Muscle layer of colon (tissue), 2 donors: ENCODE measurements at regions not wholly inside any gene's neighbourhood (a gene's known extent, or its start where the extent isn't known, plus 50 kb on each side); places are given as distances from the start of the nearest gene placed in this dataset.

ENCODE experiments used
- H3K27ac ChIP-seq: one replicate; pipeline ENCODE4 v1.7.0; 2013; ENCODE audit warnings: low read depth, mild to moderate bottlenecking, low read length, moderate library complexity
- H3K27me3 ChIP-seq, 2 donors: one replicate each; pipeline ENCODE4 v1.7.0; 2013; ENCODE audit warnings: low read length in 2 of 2, mild to moderate bottlenecking in 2 of 2; ENCODE audit not compliant: insufficient read depth in 2 of 2, control insufficient read depth in 1 of 2
- H3K36me3 ChIP-seq: one replicate; pipeline ENCODE4 v1.7.0; 2013; ENCODE audit warnings: mild to moderate bottlenecking, low read length; ENCODE audit not compliant: insufficient read depth
- H3K4me1 ChIP-seq: one replicate; pipeline ENCODE4 v1.7.0; 2013; ENCODE audit warnings: mild to moderate bottlenecking, low read length; ENCODE audit not compliant: insufficient read depth
- H3K4me3 ChIP-seq, 2 donors: one replicate each; pipeline ENCODE4 v1.7.0; 2013; ENCODE audit warnings: low read length in 2 of 2, low read depth in 1 of 2, mild to moderate bottlenecking in 1 of 2, moderate library complexity in 1 of 2
- H3K9ac ChIP-seq: one replicate; pipeline ENCODE4 v1.7.0; 2013; ENCODE audit warnings: low read length
- H3K9me3 ChIP-seq: one replicate; pipeline ENCODE4 v1.7.0; 2013; ENCODE audit warnings: mild to moderate bottlenecking, low read length
- donor health status: abdominal sarcoma.
- donor health status: Adenocarcinoma of cecum.

GRCh38 chr1:58006421-58007046 lies 540.0 kb downstream of the OMA1 start:
- no peak overlapping the region for H3K27ac ChIP-seq
- no peaks in the 10 kb centered on the region for H3K9me3 ChIP-seq
- H3K27me3 ChIP-seq: no peaks in the 10 kb centered on the region
- H3K4me1 ChIP-seq: no peaks in the 10 kb centered on the region
- H3K9ac ChIP-seq: no peak overlapping the region
- H3K4me3 ChIP-seq: no peak overlapping the region
- no peaks in the 10 kb centered on the region for H3K36me3 ChIP-seq

- Histone ChIP-seq H3K4me3 (no peak overlapping the region), H3K9me3 (no peaks in the 10 kb centered on the region), H3K4me1 (no peaks in the 10 kb centered on the region), H3K36me3 (no peaks in the 10 kb centered on the region), H3K27me3 (no peaks in the 10 kb centered on the region), H3K9ac (no peak overlapping the region), H3K27ac (no peak overlapping the region)
Measured at GRCh38 chr1:58005212-58005611, 541.3 kb downstream of the OMA1 start.

GRCh38 chr1:58003988-58004387 lies 542.5 kb downstream of the OMA1 start:
- Histone ChIP-seq H3K36me3 (no peaks in the 10 kb centered on the region), H3K27me3 (no peaks in the 10 kb centered on the region), H3K9me3 (no peaks in the 10 kb centered on the region), H3K27ac (no peak overlapping the region), H3K4me3 (no peak overlapping the region), H3K9ac (no peak overlapping the region), H3K4me1 (no peaks in the 10 kb centered on the region)

- H3K36me3 ChIP-seq: no peaks in the 10 kb centered on the region
- H3K4me1 ChIP-seq: no peaks in the 10 kb centered on the region
- no peaks in the 10 kb centered on the region for H3K9me3 ChIP-seq
- no peak overlapping the region for H3K27ac ChIP-seq
- H3K27me3 ChIP-seq: no peaks in the 10 kb centered on the region
- H3K4me3 ChIP-seq: no peak overlapping the region
- no peak overlapping the region for H3K9ac ChIP-seq
Measured at GRCh38 chr1:58003059-58003458, 543.5 kb downstream of the OMA1 start.

GRCh38 chr1:58000821-58001220 lies 545.7 kb downstream of the OMA1 start:
- H3K27ac ChIP-seq: no peak overlapping the region
- H3K9ac ChIP-seq: no peak overlapping the region
- no peak overlapping the region for H3K4me3 ChIP-seq
- H3K4me1 ChIP-seq: no peaks in the 10 kb centered on the region
- H3K27me3 ChIP-seq: no peaks in the 10 kb centered on the region
- H3K36me3 ChIP-seq: no peaks in the 10 kb centered on the region
- H3K9me3 ChIP-seq: no peaks in the 10 kb centered on the region

DNA sequence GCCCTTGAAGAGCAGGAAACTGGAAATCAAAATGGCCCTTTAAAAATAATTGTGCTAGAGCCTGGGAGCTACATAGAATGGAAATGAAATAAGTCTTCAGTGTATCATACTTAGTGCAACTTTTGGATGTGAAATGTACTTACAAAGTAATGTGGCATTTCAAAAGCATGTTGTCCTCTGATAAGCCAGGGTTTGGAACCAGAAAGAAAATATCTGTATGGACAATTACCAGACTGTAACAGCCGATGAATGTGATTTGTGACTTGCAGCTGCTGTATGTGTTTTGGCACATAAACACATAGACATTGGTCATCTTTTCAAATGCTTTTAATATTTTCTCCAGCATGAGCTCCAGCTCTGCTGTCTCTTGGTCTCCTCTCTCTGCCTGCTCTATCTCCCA lies 546.4 kb downstream of the OMA1 start:
- Histone ChIP-seq H3K4me3 (no peak overlapping the region), H3K27me3 (no peaks in the 10 kb centered on the region), H3K27ac (no peak overlapping the region), H3K4me1 (no peaks in the 10 kb centered on the region), H3K36me3 (no peaks in the 10 kb centered on the region), H3K9me3 (no peaks in the 10 kb centered on the region), H3K9ac (no peak overlapping the region)

DNA sequence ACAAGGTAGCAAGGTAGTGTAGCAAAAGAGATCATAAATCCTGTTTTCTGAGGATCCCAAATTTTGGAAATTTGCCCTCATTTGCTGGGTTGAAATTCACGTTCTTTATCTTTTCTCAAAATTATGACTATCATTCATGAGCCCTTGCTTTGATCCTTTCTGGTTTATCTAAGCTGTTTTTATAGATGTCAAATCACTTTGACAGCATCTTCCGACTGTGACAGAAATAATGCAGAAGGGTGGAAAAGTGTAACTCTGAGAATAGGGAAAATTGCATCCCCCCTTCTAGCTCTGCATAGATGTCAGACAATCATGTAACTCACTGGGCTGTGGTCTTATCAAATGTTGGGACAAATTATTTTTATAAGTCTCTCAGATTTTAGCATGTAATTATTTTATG lies 550.1 kb downstream of the OMA1 start:
- Histone ChIP-seq H3K4me1 (no peaks in the 10 kb centered on the region), H3K27me3 (no peaks in the 10 kb centered on the region), H3K9ac (no peak overlapping the region), H3K4me3 (no peak overlapping the region), H3K27ac (no peak overlapping the region), H3K36me3 (no peaks in the 10 kb centered on the region), H3K9me3 (no peaks in the 10 kb centered on the region)

DNA sequence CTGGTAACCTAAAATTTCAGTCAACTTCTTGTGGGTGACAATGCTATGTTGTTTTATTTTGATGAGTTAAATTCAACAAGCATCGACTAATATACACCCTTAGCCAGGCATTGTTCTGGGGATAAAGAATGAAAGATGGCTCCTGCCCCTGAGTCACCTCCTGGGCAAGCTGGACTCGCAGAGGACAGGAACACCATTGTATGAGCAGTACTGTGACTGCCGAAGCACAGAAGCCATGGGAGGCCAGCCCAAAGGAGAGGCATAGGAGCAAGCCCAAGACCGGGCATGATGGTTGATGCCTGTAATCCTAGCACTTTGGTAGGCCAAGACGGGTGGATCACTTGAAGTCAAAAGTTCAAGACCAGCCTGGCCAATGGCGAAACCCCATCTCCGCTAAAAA lies 555.2 kb downstream of the OMA1 start:
- H3K4me1 ChIP-seq: no peaks in the 10 kb centered on the region
- H3K27ac ChIP-seq: no peak overlapping the region
- no peak overlapping the region for H3K4me3 ChIP-seq
- no peaks in the 10 kb centered on the region for H3K9me3 ChIP-seq
- no peaks in the 10 kb centered on the region for H3K27me3 ChIP-seq
- no peaks in the 10 kb centered on the region for H3K36me3 ChIP-seq
- no peak overlapping the region for H3K9ac ChIP-seq

DNA sequence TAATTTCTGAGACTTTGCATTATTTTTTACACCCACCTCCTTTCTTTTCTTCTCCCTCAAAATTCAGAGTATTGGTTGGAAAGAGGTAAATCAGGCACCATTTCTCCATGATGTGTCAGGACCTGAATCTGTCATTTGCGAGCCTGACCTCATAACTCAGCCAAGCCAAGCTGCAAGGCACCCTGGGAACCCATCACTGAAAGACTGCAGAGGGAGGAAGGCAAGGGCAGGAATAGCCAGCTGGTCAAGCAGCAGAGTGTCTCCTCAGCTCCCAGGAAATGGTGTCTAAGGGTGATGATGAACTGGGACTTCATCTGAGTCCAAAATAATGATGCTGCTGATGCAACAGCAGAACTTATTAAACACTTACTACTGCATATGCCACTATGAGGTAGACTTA lies 556.6 kb downstream of the OMA1 start:
- H3K4me1 ChIP-seq: no peaks in the 10 kb centered on the region
- H3K27ac ChIP-seq: no peak overlapping the region
- no peaks in the 10 kb centered on the region for H3K27me3 ChIP-seq
- no peak overlapping the region for H3K9ac ChIP-seq
- H3K4me3 ChIP-seq: no peak overlapping the region
- H3K36me3 ChIP-seq: no peaks in the 10 kb centered on the region
- no peaks in the 10 kb centered on the region for H3K9me3 ChIP-seq

DNA sequence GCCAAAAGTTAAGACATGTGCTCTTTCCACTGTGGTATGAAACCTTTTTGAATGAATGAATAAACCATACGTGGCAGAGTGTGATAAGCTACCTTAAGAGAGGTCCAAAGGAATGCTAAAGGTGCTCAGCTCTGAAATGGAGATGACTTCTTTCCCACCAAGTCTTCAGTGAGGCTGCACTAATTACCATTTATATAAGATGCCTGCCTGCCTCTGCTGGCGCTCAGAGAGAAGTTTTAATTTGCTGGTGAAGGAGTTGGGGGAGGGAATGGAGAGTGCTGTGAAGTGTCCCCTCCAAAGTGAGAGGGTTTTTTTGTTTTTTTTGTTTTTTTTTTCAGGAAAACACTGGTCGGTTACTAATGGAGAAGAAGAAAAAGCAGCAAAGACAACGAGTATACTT lies 559.0 kb downstream of the OMA1 start:
- Histone ChIP-seq H3K9me3 (no peaks in the 10 kb centered on the region), H3K27ac (no peak overlapping the region), H3K4me3 (no peak overlapping the region), H3K36me3 (no peaks in the 10 kb centered on the region), H3K27me3 (no peaks in the 10 kb centered on the region), H3K4me1 (no peaks in the 10 kb centered on the region), H3K9ac (no peak overlapping the region)

DNA sequence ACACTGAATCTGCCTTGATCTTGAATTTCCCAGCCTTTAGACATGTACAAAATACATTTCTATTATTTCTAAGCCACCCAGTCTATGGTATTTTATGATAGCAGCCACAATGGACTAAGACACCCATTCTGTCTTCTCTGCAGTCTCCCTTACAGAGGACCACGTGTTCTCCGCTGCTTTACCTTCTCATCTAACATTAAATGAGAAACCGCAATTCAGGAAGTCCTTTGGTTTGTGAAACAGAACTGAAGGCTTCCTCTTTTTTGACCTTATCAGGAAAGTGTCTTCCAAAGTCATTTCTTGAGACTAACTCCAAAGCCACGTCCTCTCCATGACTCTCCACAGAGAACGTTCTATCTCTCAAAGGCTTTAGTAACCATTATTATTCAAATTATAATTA lies 560.1 kb downstream of the OMA1 start:
- H3K9ac ChIP-seq: no peak overlapping the region
- H3K36me3 ChIP-seq: no peaks in the 10 kb centered on the region
- no peak overlapping the region for H3K27ac ChIP-seq
- H3K27me3 ChIP-seq: no peaks in the 10 kb centered on the region
- no peaks in the 10 kb centered on the region for H3K9me3 ChIP-seq
- H3K4me3 ChIP-seq: no peak overlapping the region
- H3K4me1 ChIP-seq: no peaks in the 10 kb centered on the region

DNA sequence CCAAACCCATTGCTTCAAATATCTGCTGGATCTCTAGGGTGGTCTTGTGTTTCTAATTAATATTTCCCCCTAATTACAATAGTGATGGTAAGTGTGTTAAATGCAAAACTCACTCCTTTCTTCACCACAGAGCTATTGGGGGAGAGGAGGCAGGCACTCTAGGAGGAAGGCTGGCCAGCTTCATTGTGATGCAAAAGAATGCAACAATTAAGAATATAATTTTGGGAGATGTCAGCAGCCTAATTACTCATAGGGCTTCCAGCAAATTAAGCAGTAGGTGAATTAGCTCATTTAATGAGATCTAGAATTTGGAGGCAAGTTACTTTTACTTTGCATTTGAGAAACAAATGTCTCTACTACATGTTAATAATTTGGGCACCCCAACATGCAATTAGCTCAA lies 560.4 kb upstream of the DAB1 start:
- no peak overlapping the region for H3K9ac ChIP-seq
- no peaks in the 10 kb centered on the region for H3K36me3 ChIP-seq
- H3K4me1 ChIP-seq: no peaks in the 10 kb centered on the region
- no peaks in the 10 kb centered on the region for H3K27me3 ChIP-seq
- no peak overlapping the region for H3K27ac ChIP-seq
- H3K9me3 ChIP-seq: no peaks in the 10 kb centered on the region
- H3K4me3 ChIP-seq: no peak overlapping the region
